ENCODE measurements at regions not wholly inside any gene's neighbourhood (a gene's known extent, or its start where the extent isn't known, plus 50 kb on each side); places are given as distances from the start of the nearest gene placed in this dataset.

- no peak for DNase-seq (ENCODE audit: low read depth)
- no peak overlapping the region for H3K4me3 ChIP-seq (ENCODE audit: control insufficient read depth, low read depth, low read length)
- TF ChIP-seq CTCF (IDR thresholded peaks at IDR 0.05; ENCODE audit: control insufficient read depth, insufficient read depth, low read depth, low read length, missing control alignments), result no peak
Measured at GRCh38 chr12:14313379-14314138, 51.9 kb upstream of the ATF7IP start.

- TF ChIP-seq CTCF (IDR thresholded peaks at IDR 0.05; ENCODE audit: control insufficient read depth, insufficient read depth, low read depth, low read length, missing control alignments), result no peak
- H3K4me3 ChIP-seq (ENCODE audit: control insufficient read depth, low read depth, low read length), result no peak overlapping the region
- DNase-seq (ENCODE audit: low read depth), result no peak
Measured at GRCh38 chr12:14314801-14315200, 50.7 kb upstream of the ATF7IP start.

GRCh38 chr12:14315501-14315900, 50.0 kb upstream of the ATF7IP start:
- DNase-seq (ENCODE audit: low read depth), result no peak

More at GRCh38 chr12:14315501-14315900, 50.0 kb upstream of the ATF7IP start:
- TF ChIP-seq CTCF (IDR thresholded peaks at IDR 0.05; ENCODE audit: control insufficient read depth, insufficient read depth, low read depth, low read length, missing control alignments), result no peak
- H3K4me3 ChIP-seq (ENCODE audit: control insufficient read depth, low read depth, low read length), result no peak overlapping the region

Data from AG09309 (cell line).